GM12878 (cell line): ENCODE measurements at regions not wholly inside any gene's neighbourhood (a gene's known extent, or its start where the extent isn't known, plus 50 kb on each side); places are given as distances from the start of the nearest gene placed in this dataset.

Experiments used
- ATAC-seq: fragments of 200-7000 bp; cut with Tn5 transposase; 3 replicates; pipeline ENCODE4 v1.9.1; 2020; ENCODE audit warnings: mild to moderate bottlenecking, moderate library complexity
- BruUV-seq: library from RNA; stranded (reverse); fragments of 400-500 nt; replicated peaks from 2 replicates; lab custom pipeline; 2021; lab: Mats Ljungman, UMichigan
- CTCF ChIA-PET: fragments of 300-600 bp; sonication (Branson Sonifier 250); formaldehyde crosslinking; extraction: SDS; loops from one replicate; lab custom pipeline; 2021; ENCODE audit warnings: inconsistent platforms; lab: Yijun Ruan, JAX
- POLR2A ChIA-PET: fragments of 350-600 bp; formaldehyde crosslinking; extraction: SDS; loops from one replicate; lab custom pipeline; 2021; ENCODE audit warnings: inconsistent platforms; lab: Charles Lee
- RAD21 ChIA-PET: fragments of 300-600 bp; sonication (Branson Sonifier 250); formaldehyde crosslinking; loops from one replicate; lab custom pipeline; 2023; ENCODE audit warnings: antibody characterized with exemption; ENCODE audit not compliant: unreplicated experiment; lab: Charles Lee
- SMC1A ChIA-PET: fragments of 300-600 bp; sonication (Branson Sonifier 250); formaldehyde crosslinking; loops from one replicate; lab custom pipeline; 2023; ENCODE audit not compliant: unreplicated experiment, uncharacterized antibody; lab: Charles Lee
- DNase-seq: peaks from one replicate; pipeline ENCODE4 v3.0.0-alpha.2; 2011; ENCODE audit warnings: low read depth, low spot score
- FAIRE-seq: peaks from 3 replicates; lab custom pipeline; 2011; peaks lifted over from hg19 to GRCh38; lab: Jason Lieb, UNC
- H2AFZ ChIP-seq: 2 replicates; pipeline ENCODE4 v1.6.0; 2011; ENCODE audit warnings: low read depth, low read length, control low read depth; ENCODE audit not compliant: control insufficient read depth
- H3K27ac ChIP-seq: 2 replicates; pipeline ENCODE4 v1.5.1; 2011; ENCODE audit warnings: control low read depth; ENCODE audit not compliant: control insufficient read depth, insufficient read depth
- H3K27me3 ChIP-seq, 2 experiments: replicated peaks in 1 of 2; 2 replicates each; pipeline versions ENCODE4 v1.6.0 to v1.6.1; 2011; ENCODE audit warnings: low read length in 1 of 2; ENCODE audit not compliant: control insufficient read depth in 2 of 2, insufficient read depth in 2 of 2
- H3K36me3 ChIP-seq, 2 experiments: 2 replicates each; pipeline ENCODE4 v1.5.1; 2011; ENCODE audit warnings: low read length in 1 of 2; ENCODE audit not compliant: control insufficient read depth in 2 of 2, insufficient read depth in 2 of 2
- H3K4me1 ChIP-seq: 2 replicates; pipeline ENCODE4 v1.6.1; 2011; ENCODE audit warnings: mild to moderate bottlenecking, low read length, moderate library complexity, mixed read lengths; ENCODE audit not compliant: control insufficient read depth, insufficient read depth
- H3K4me2 ChIP-seq: 2 replicates; pipeline ENCODE4 v1.6.0; 2011; ENCODE audit warnings: control low read depth; ENCODE audit not compliant: control insufficient read depth, insufficient read depth
- H3K4me3 ChIP-seq: fragments of 200-600 bp; sonication (generic); 2 replicates; pipeline ENCODE4 v1.5.1; 2016
- H3K79me2 ChIP-seq: 2 replicates; pipeline ENCODE4 v1.6.0; 2011; ENCODE audit warnings: low read length; ENCODE audit not compliant: control insufficient read depth, insufficient read depth
- H3K9ac ChIP-seq: 2 replicates; pipeline ENCODE4 v1.8.0; 2011; ENCODE audit warnings: low read length, control low read depth, mixed read lengths; ENCODE audit not compliant: control insufficient read depth, insufficient read depth
- H3K9me3 ChIP-seq: replicated peaks from 3 replicates; pipeline ENCODE4 v1.5.1; 2011; ENCODE audit warnings: mild to moderate bottlenecking, low read length; ENCODE audit not compliant: control insufficient read depth, insufficient read depth
- H4K20me1 ChIP-seq: 2 replicates; pipeline ENCODE4 v1.6.0; 2011; ENCODE audit not compliant: control insufficient read depth, insufficient read depth
- MEF2A ChIP-seq: IDR thresholded peaks from 2 replicates; pipeline ENCODE4 v1.6.1; 2011; ENCODE audit warnings: low read depth, mild to moderate bottlenecking, low read length, moderate library complexity; ENCODE audit not compliant: insufficient read depth
- MYB ChIP-seq: fragments of 150-350 bp; IDR thresholded peaks from 2 replicates; pipeline ENCODE4 v1.6.1; 2014; ENCODE audit warnings: mild to moderate bottlenecking, low read depth, low read length, borderline replicate concordance
- NR2F1 ChIP-seq: fragments of 450-650 bp; conservative IDR thresholded peaks from 2 replicates; pipeline ENCODE4 v1.6.1; 2017; ENCODE audit warnings: mild to moderate bottlenecking
- RAD51 ChIP-seq: fragments of 450-650 bp; IDR thresholded peaks from 2 replicates; pipeline ENCODE4 v1.6.1; 2016; ENCODE audit warnings: moderate library complexity, mild to moderate bottlenecking, inconsistent platforms
- SMC3 ChIP-seq: IDR thresholded peaks from 2 replicates; pipeline ENCODE4 v1.6.1; 2011; ENCODE audit warnings: low read length, improper control_type of control experiment, borderline replicate concordance
- SUPT20H ChIP-seq: IDR thresholded peaks from 2 replicates; pipeline ENCODE4 v1.6.1; 2011; ENCODE audit warnings: low read depth, mild to moderate bottlenecking, low read length, moderate library complexity, borderline replicate concordance; ENCODE audit not compliant: control insufficient read depth
- SUZ12 ChIP-seq: fragments of 200-600 bp; sonication (generic); IDR thresholded peaks from one replicate; pipeline ENCODE4 v1.6.1; 2018; ENCODE audit warnings: antibody characterized with exemption, mild to moderate bottlenecking; ENCODE audit not compliant: unreplicated experiment
- TCF7 ChIP-seq: IDR thresholded peaks from 2 replicates; pipeline ENCODE4 v1.6.1; 2014; ENCODE audit warnings: antibody characterized with exemption, borderline replicate concordance
- WGBS: methylation state at CpG from one replicate; pipeline ENCODE4 v1.1.6; 2016; ENCODE audit warnings: low lambda C conversion rate; ENCODE audit not compliant: insufficient replicate concordance, insufficient coverage; ENCODE audit errors: missing lambda C conversion rate; 5-methylcytosine and 5-hydroxymethylcytosine counted together
- in situ Hi-C: fragments of 300-500 bp; cut with MboI; formaldehyde crosslinking; loops from 9 replicates; pipeline ENCODE4 v1.14.3; 2018; ENCODE audit warnings: mixed read lengths
- intact Hi-C: fragments of 100-400 bp; cut with micrococcal nuclease; formaldehyde crosslinking; loops from one replicate; pipeline ENCODE4 v1.14.2; 2022; ENCODE audit not compliant: unreplicated experiment
- TF ChIP-seq, protein P1 (sequence below): fragments of 450-650 bp; IDR thresholded peaks from 2 replicates; pipeline ENCODE4 v1.6.1; 2017; ENCODE audit warnings: antibody characterized with exemption, mild to moderate bottlenecking, moderate library complexity

DNA sequence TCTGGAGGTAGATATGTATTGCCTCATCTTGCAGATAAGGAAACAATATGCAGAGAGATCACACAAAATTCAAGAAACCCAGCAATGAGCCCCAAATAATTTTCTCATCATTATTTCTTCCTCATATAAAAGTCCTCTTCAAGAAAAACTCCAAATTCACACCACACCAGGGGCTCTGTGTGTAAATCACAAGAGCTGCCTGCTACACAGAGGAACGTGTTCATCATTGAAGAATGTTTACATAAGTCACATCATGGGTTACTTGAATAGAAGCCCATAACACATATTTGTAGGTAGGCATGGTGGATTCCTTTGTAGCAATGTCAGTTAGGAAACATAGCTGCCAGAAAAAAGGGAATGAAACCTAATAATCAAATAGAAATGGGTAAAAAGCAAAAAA, 308.1 kb upstream of the TLE4 start:
- SMC1A ChIA-PET, result no interaction called here

More for the DNA sequence above, 308.1 kb upstream of the TLE4 start:
- Histone ChIP-seq H4K20me1 (no peaks in the 10 kb centered on the region), H3K4me2 (no peak overlapping the region), H3K79me2 (no peaks in the 10 kb centered on the region), H2AFZ (no peak overlapping the region), H3K9me3 (no peaks in the 10 kb centered on the region; the same call in 2 of the 3 replicates), H3K9ac (no peak overlapping the region), H3K36me3 (no peaks in the 10 kb centered on the region), H3K27ac (no peak overlapping the region), H3K4me1 (no peaks in the 10 kb centered on the region), H3K4me3 (no peak overlapping the region), H3K27me3 (no peaks in the 10 kb centered on the region; a peak in 1 of 4 replicates)
- WGBS, result 10% methylated on average over 1 of the region's 1 CpG
- no peak for ATAC-seq
- RAD21 ChIA-PET, result no interaction called here
- no peak for TF ChIP-seq MEF2A
- TF ChIP-seq, protein P1, sequence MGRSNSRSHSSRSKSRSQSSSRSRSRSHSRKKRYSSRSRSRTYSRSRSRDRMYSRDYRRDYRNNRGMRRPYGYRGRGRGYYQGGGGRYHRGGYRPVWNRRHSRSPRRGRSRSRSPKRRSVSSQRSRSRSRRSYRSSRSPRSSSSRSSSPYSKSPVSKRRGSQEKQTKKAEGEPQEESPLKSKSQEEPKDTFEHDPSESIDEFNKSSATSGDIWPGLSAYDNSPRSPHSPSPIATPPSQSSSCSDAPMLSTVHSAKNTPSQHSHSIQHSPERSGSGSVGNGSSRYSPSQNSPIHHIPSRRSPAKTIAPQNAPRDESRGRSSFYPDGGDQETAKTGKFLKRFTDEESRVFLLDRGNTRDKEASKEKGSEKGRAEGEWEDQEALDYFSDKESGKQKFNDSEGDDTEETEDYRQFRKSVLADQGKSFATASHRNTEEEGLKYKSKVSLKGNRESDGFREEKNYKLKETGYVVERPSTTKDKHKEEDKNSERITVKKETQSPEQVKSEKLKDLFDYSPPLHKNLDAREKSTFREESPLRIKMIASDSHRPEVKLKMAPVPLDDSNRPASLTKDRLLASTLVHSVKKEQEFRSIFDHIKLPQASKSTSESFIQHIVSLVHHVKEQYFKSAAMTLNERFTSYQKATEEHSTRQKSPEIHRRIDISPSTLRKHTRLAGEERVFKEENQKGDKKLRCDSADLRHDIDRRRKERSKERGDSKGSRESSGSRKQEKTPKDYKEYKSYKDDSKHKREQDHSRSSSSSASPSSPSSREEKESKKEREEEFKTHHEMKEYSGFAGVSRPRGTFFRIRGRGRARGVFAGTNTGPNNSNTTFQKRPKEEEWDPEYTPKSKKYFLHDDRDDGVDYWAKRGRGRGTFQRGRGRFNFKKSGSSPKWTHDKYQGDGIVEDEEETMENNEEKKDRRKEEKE, result no peak
- TF ChIP-seq TCF7, result no peak
- TF ChIP-seq NR2F1, result no peak
- no peak for TF ChIP-seq SUZ12
- TF ChIP-seq SUPT20H, result no peak
- no peak for TF ChIP-seq SMC3
- TF ChIP-seq RAD51, result no peak
- TF ChIP-seq MYB, result no peak
- no TSS peak for BruUV-seq
- CTCF ChIA-PET, result no interaction called here
- in situ Hi-C loops (no loop called here), intact Hi-C loops (loop anchor here (10.0 kb wide), 1 partner anchor 59 kb away; no protein-coding TSS in a partner anchor)
- POLR2A ChIA-PET, result interaction anchor here (0.6 kb wide), 1 partner anchor 31 kb away, joined by 4 read pairs; no protein-coding TSS in a partner anchor
- FAIRE-seq, result no peak
- no peak for DNase-seq
